LoVo (cell line): ENCODE measurements at regions not wholly inside any gene's neighbourhood (a gene's known extent, or its start where the extent isn't known, plus 50 kb on each side); places are given as distances from the start of the nearest gene placed in this dataset.
"Not testable (repeated sequence)": the region's sequence is repeated elsewhere in the genome, so short reads cannot be mapped to it uniquely, and the experiment has no call there.

Experiments
- DNase-seq: peaks from one replicate; pipeline ENCODE4 v3.0.0-alpha.2; 2016; ENCODE audit warnings: low spot score

GRCh38 chr2:236994361-236994760 is 91.3 kb upstream of the COPS8 start:
- no peak for DNase-seq

DNA sequence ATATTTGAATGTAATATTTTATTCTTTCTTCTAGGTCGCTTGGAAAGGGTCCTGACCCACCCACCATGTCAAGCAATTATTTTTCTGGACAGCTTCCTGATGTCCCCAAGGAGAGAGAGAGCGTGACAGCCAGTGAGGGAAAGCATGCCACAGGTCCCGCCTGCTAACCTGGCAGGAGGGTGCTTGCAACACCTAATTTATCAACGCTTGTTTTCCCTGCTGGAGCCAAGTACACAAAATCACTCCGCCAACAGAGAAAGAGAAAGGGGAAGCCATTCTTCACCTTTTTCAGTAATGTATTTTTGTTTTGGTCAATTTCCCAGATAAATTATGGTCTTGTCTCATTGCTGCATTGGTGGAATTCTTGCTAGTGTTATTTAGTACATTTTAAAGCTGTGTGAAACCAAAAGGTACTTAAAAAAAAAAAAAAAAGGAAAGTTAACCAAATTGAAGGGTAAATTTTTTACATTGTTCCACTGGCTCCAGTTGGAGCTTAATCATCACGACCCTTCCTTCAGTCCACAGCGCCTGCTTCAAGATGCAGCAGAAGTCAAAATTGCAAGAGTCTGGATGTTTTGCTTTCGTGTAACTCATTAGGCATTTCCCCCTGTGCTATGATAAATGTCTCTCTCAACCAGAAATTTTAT is 88.5 kb upstream of the COPS8 start:
- DNase-seq: no peak

- no peak for DNase-seq
Measured at GRCh38 chr2:236998236-236998635, 87.5 kb upstream of the COPS8 start.

GRCh38 chr2:236998758-236999157 is 86.9 kb upstream of the COPS8 start:
- DNase-seq: no peak

DNA sequence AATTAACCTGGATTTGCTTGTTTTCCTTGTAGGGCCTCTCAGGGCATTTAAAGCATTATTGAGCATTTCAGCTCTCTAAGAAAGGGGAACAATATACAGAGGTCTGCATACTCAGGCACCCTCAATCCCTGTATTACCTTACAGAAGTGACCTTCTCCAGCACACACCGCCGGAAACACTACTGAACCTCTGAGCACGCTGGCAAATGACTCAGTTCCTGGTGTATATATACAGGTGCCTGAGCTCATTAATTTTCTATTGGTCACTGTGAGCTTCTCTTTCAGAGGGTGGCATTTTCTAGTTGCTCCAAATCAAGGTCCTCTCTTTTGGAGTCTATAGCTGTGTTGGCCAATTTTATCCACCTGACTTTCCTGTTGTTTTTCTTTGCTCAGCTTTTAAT is 85.2 kb upstream of the COPS8 start:
- DNase-seq: no peak

GRCh38 chr2:237005341-237005740 is 80.3 kb upstream of the COPS8 start:
- DNase-seq: not testable (repeated sequence)

DNA sequence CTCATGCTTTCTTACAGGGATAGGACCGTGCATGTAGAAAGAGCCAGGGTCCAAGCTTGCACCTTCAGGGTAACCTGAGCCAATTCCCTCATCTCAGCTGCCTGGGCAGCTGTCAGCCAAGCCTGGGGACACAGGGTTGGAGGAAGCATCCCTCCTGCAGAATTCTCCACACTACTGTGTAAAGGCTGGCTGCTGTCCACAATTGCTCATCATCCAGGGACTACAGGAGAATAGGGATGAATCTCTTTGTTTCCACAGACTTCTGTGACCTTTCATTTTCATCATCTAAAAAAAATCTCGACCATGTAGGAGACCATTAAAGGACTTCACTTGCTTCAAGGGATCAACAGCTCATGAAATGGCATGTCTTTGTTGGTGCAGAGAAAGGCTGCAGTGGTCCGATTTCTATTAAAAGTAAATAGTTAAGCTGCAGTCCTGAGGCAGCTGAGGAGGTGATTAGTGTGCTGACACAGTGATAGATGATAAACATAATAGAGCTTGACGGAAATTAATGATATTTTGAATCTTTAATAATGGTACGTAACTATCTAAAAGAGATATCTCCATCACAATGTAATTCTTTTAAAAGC is 74.4 kb upstream of the COPS8 start:
- no peak for DNase-seq

DNA sequence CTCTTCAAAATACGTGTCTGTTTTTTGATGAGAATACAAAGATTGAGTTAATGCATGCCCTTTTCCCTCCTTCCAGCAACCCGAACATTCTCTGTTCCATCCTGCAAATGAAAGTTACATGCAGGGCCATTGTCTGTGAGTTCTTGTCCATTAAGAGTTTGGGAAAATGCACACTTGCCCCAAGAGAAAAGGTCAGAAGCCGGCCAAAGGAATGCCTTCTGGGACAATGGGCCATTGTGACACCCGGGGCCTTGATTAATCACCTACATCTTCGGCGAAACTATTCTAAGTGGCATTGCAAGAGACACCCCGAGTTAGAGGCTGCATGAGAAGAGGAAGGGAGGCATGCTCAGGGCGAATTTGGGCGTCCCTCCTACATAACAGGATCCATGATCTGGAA is 73.7 kb upstream of the COPS8 start:
- no peak for DNase-seq

GRCh38 chr2:237012577-237013267 is 73.0 kb upstream of the COPS8 start:
- no peak for DNase-seq

- DNase-seq: no peak
Measured at GRCh38 chr2:237016121-237016915, 69.4 kb upstream of the COPS8 start.

GRCh38 chr2:237020090-237020489 is 65.6 kb upstream of the COPS8 start:
- DNase-seq: no peak

GRCh38 chr2:237022533-237022932 is 63.2 kb upstream of the COPS8 start:
- no peak for DNase-seq

DNA sequence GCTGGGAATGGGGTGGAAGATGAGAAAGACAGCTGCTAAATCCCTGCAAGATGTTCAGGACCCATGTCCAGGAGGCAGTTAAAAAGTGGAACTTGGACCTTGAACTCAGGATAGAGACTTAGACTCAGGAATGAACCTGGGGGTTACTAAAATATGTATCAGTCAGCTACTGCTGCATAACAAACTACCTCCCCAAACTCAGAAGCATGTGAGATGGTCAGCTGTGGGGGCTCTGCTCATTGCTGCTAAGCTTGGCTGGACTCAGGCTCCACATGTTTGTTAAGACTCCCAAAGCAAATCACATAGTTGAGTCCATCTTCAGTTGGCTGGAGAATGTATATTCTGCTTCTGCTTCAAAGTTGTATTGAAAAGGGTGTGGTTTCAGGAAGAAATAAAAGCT is 61.4 kb upstream of the COPS8 start:
- DNase-seq: no peak

GRCh38 chr2:237025090-237025865 is 60.4 kb upstream of the COPS8 start:
- DNase-seq: peak; percentile 59

DNA sequence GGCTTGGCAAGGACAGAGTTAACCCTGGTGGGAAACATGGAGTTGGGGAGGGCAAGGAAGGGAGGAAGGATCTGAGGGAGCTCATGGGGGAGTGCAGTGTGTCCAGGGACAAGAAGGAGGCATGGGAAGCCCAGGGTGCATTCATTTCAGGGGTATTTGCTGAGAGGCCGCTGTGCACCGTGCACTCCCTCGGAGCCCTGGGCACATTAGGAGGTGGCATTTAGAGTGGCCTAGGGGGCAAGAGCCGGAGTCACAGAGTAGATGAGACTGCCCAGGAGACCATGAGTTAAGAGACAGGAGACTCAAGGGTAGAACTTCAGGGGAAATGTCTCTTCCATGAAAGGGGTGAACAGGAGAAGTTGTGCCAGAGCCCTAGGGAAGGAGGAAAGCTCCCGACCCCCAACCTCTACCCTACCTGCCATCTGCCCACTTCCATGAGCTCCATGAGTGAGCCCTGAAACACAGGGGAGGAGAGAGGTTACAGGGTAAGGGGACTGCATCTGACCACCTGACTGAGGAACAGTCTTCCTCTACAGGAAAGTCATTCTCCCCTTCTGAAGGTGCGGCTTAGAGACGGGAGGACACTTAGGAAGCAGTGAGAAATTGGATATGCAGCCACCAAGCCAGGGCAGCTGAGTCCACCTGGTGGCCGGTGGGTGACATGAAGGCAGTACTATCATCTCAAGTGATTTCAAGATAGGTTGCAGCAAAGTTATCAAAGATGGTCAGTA is 58.5 kb upstream of the COPS8 start:
- peak; percentile 37 for DNase-seq

DNA sequence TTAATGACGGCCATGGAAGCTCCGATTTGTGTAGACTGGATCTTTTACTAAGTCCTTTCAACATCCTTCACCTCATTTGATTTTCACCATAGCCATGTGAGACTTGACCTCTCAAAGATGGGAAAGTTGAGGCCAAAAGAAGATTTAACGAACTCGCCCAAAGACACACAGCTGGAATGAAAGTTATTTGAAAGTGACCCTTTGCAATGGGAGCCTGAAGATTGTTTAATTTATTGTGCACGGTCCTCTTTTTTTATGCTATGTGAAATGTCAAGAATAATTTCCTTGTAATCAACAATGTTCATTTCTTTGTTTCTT is 58.0 kb upstream of the COPS8 start:
- no peak for DNase-seq

DNA sequence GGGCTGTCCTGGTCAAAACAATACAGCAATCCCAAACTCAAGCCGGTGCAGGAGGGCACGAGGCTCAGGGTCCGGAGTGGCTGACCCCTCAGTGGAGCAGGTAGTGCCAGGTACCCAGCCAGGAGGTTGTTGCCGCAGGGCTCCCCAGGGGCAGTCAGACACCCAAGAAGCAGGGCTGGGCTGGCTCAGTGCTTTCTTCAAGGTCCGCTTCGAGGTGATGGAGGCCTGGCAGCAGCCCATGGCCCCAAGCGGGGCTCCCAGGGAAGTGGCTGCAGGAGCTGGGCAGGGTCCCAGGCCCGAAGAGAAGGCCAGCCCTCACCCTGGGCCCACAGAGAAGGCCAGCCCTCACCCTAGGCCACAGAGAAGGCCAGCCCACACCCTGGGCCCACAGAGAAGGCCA is 55.3 kb upstream of the COPS8 start:
- DNase-seq: no peak

DNA sequence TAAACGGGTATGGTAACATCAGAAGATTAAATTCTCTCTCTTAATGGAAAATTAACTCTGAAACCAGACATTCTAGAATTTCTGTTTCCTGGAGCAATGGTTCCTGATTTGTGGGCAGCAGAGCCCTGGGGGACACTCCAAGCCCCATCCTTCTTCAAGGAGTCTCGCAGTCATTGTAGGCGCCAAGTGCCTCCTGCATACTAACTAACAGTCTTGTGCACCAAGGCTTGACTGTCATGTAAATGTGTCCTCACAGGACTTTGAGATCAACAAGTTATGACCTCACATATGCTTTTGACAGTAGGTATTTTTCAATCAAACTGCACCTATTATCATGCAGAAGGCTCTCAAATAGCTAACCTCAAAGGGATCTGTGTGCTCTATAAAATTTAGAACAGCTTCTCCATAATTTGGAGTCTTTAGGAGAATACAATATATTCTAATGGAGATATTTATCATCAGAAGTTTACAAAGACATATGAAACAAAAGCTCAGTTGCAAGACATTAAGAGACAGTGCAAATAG is 52.1 kb upstream of the COPS8 start:
- no peak for DNase-seq

GRCh38 chr2:237035781-237036475 is 49.8 kb upstream of the COPS8 start:
- no peak for DNase-seq
